Epithelial cell of proximal tubule (primary cell): ENCODE measurements at regions not wholly inside any gene's neighbourhood (a gene's known extent, or its start where the extent isn't known, plus 50 kb on each side); places are given as distances from the start of the nearest gene placed in this dataset.
"Not testable (repeated sequence)": the region's sequence is repeated elsewhere in the genome, so short reads cannot be mapped to it uniquely, and the experiment has no call there.

Experiments
- DNase-seq: peaks from one replicate; pipeline ENCODE4 v3.0.0-alpha.2; 2011; ENCODE audit warnings: low read depth
- H3K4me3 ChIP-seq: 2 replicates; pipeline ENCODE4 v1.5.1; 2011; ENCODE audit warnings: low read depth, mild to moderate bottlenecking, low read length
- TF ChIP-seq, protein P1 (sequence below): conservative IDR thresholded peaks from 2 replicates; pipeline ENCODE4 v1.5.1; 2012; ENCODE audit warnings: low read depth, mild to moderate bottlenecking, low read length

- DNase-seq: no peak
- peak overlapping the region; percentile 85 for H3K4me3 ChIP-seq
- TF ChIP-seq, protein P1, sequence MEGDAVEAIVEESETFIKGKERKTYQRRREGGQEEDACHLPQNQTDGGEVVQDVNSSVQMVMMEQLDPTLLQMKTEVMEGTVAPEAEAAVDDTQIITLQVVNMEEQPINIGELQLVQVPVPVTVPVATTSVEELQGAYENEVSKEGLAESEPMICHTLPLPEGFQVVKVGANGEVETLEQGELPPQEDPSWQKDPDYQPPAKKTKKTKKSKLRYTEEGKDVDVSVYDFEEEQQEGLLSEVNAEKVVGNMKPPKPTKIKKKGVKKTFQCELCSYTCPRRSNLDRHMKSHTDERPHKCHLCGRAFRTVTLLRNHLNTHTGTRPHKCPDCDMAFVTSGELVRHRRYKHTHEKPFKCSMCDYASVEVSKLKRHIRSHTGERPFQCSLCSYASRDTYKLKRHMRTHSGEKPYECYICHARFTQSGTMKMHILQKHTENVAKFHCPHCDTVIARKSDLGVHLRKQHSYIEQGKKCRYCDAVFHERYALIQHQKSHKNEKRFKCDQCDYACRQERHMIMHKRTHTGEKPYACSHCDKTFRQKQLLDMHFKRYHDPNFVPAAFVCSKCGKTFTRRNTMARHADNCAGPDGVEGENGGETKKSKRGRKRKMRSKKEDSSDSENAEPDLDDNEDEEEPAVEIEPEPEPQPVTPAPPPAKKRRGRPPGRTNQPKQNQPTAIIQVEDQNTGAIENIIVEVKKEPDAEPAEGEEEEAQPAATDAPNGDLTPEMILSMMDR: no peak
Measured at GRCh38 chr10:29733323-29733722, 98.6 kb upstream of the SVIL start.

DNA sequence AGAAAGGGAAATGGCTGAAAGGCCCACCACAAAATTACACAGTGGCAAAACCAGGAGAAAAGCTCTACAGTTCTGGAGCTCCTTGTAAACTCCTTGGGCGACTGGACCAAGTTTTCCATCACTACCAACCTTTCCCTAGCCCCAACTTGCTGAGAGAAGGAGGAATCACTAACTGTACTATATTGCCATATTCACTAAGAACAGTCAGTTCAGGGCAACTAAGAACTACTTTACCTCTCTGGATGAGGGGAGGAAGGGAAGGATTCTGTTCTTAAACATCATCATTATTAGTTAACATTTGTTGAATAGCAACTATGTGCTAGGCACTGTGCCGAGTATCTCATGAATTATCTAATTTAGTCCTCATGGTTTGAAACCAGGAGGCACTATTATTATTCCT, 98.1 kb upstream of the SVIL start:
- no peak overlapping the region for H3K4me3 ChIP-seq
- TF ChIP-seq, protein P1: no peak
- no peak for DNase-seq

- no peak overlapping the region for H3K4me3 ChIP-seq
- TF ChIP-seq, protein P1: no peak
- no peak for DNase-seq
Measured at GRCh38 chr10:29731760-29732159, 97.0 kb upstream of the SVIL start.

- DNase-seq: no peak
- TF ChIP-seq, protein P1: no peak
- no peak overlapping the region for H3K4me3 ChIP-seq
Measured at GRCh38 chr10:29730969-29731368, 96.2 kb upstream of the SVIL start.

DNA sequence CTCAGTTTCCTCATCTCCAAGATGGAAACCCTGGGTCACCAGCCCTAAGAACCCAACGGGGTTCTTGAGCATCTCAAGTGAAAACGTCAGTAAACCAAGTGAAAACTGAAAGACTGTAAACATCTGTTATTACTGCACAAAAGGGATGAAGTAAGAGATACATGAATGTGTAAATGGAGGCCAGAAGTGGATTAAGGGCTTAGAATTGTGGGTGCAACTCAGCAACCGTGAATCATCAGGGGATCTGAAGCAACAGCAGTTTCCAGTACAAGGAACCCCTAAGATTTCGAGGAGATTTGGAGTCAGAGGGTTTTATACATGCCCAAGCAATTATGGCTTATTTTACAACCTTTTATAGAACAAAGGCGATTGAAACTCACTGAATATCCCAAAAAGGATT, 95.7 kb upstream of the SVIL start:
- TF ChIP-seq, protein P1: no peak
- no peak overlapping the region for H3K4me3 ChIP-seq
- DNase-seq: no peak

- no peak for DNase-seq
- TF ChIP-seq, protein P1: no peak
- H3K4me3 ChIP-seq: no peak overlapping the region
Measured at GRCh38 chr10:29728541-29729049, 93.8 kb upstream of the SVIL start.

GRCh38 chr10:29725927-29726326, 91.2 kb upstream of the SVIL start:
- H3K4me3 ChIP-seq, DNase-seq: not testable (repeated sequence)
